Colonic mucosa (tissue), 4 donors: ENCODE measurements at regions not wholly inside any gene's neighbourhood (a gene's known extent, or its start where the extent isn't known, plus 50 kb on each side); places are given as distances from the start of the nearest gene placed in this dataset.

ENCODE experiments used
- DNase-seq: peaks from one replicate; pipeline ENCODE4 v3.0.0-alpha.2; 2020
- H3K27ac ChIP-seq: fragments of 200-600 bp; one replicate; pipeline ENCODE4 v1.8.0; 2021
- H3K27me3 ChIP-seq: fragments of 200-600 bp; one replicate; pipeline ENCODE4 v1.8.0; 2021
- H3K36me3 ChIP-seq: fragments of 200-600 bp; one replicate; pipeline ENCODE4 v1.8.0; 2021
- H3K4me1 ChIP-seq: fragments of 200-600 bp; one replicate; pipeline ENCODE4 v1.8.0; 2021; ENCODE audit warnings: mild to moderate bottlenecking
- H3K4me3 ChIP-seq: fragments of 200-600 bp; one replicate; pipeline ENCODE4 v1.8.0; 2021
- H3K9ac ChIP-seq, 2 donors: one replicate each; pipeline ENCODE4 v1.7.0; 2013; ENCODE audit warnings: control low read depth in 2 of 2, low read depth in 2 of 2, low read length in 2 of 2
- H3K9me3 ChIP-seq: fragments of 200-600 bp; one replicate; pipeline ENCODE4 v1.8.0; 2021
- intact Hi-C: fragments of 100-400 bp; cut with DNase I; formaldehyde crosslinking; loops from one replicate; pipeline ENCODE4 v1.14.1; 2022
- TF ChIP-seq, protein P1 (sequence below): fragments of 200-600 bp; IDR thresholded peaks from one replicate; pipeline ENCODE4 v1.8.0; 2022; ENCODE audit warnings: antibody characterized with exemption, mild to moderate bottlenecking
- donor health status: healthy.
- donor health status: DM: no; HTN: no; CAD: no.
- donor health status: DM: no; HTN: no; CAD: no.

DNA sequence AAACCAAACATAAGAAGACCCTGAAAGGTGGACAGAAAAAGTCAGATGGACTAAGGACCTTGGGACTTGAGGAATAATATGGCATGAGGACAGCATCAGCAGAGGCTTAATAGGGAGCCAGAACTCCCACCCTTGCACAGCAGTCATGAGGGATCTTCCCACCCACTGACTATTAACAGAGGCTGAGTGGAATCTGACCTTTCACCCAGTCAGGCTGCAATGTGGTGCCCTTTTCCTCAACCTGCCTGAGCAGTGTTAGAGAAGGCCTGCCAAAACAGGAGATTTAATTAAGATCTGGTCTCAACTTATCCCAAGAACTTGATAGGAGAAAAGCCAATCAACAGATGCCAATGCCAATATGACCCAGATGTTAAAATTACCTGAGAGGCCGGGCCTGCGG, 481.9 kb downstream of the KDM4C start:
- Histone ChIP-seq H3K36me3 (no peaks in the 10 kb centered on the region), H3K27ac (no peak overlapping the region), H3K9me3 (no peaks in the 10 kb centered on the region), H3K4me3 (no peak overlapping the region), H3K27me3 (no peaks in the 10 kb centered on the region), H3K4me1 (peaks cover 4% of the 10 kb centered on the region), H3K9ac (no peak overlapping the region)
- intact Hi-C loops = no loop called here
- no peak for DNase-seq
- TF ChIP-seq, protein P1, sequence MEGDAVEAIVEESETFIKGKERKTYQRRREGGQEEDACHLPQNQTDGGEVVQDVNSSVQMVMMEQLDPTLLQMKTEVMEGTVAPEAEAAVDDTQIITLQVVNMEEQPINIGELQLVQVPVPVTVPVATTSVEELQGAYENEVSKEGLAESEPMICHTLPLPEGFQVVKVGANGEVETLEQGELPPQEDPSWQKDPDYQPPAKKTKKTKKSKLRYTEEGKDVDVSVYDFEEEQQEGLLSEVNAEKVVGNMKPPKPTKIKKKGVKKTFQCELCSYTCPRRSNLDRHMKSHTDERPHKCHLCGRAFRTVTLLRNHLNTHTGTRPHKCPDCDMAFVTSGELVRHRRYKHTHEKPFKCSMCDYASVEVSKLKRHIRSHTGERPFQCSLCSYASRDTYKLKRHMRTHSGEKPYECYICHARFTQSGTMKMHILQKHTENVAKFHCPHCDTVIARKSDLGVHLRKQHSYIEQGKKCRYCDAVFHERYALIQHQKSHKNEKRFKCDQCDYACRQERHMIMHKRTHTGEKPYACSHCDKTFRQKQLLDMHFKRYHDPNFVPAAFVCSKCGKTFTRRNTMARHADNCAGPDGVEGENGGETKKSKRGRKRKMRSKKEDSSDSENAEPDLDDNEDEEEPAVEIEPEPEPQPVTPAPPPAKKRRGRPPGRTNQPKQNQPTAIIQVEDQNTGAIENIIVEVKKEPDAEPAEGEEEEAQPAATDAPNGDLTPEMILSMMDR = no peak

DNA sequence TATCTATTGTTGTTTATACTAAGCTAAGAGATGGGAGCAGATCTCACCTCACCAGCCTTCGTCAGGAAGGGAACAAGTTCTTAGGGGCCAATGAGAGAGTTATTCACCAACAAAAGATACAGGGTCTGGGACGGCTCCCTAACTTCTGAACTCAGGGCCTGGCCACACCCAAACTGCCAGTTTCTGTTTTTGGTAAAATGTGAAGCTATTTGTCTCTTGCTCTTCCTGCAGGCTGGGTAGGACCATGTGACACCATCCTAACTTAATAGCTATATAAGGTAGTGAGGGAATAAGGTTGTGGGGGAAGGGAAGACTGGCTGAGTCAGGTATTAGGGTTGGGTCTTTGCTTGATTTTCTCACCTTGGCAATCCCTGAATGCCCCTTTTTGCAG, 480.5 kb downstream of the KDM4C start:
- intact Hi-C loops = no loop called here
- no peaks in the 10 kb centered on the region for H3K4me1 ChIP-seq
- H3K27ac ChIP-seq = no peak overlapping the region
- no peak overlapping the region for H3K9ac ChIP-seq
- TF ChIP-seq, protein P1 = no peak
- H3K36me3 ChIP-seq = no peaks in the 10 kb centered on the region
- no peaks in the 10 kb centered on the region for H3K9me3 ChIP-seq
- no peaks in the 10 kb centered on the region for H3K27me3 ChIP-seq
- DNase-seq = no peak
- no peak overlapping the region for H3K4me3 ChIP-seq

DNA sequence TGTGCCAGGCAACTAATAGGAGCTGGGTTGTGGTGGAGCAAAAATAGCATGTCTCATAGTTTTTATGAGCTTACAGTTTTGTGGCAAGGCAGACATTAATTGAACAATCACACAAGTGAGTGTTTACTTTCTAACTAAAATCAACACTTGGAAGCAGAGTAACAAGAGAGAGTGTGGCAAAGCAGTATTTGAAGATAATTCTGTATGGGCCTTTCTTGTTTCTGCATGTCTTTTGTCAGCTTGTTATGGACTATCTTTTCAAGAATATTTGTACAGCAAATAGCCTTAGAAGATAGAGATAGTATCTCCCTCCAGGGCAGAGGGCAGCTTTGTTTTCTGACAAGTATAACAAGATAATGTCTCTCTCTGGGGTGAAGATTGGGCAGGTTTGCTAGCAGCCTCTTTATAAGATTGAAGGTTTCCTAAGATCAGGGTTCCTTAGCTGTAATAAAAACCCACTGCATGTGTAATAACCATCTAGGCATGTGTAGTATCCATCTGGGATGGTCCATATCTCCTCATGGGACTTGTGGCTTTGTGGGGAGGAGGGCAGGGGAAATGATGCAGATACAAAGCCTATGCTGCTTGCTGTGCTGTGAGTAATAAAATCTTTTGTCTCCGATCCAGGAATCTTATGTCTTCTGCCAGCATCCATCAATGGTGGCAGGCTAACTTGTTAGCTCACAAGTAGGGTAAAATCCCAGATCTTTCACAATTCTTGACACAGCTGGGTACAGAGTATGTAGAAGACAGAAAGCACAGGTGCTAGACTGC, 479.9 kb downstream of the KDM4C start:
- H3K9me3 ChIP-seq = no peaks in the 10 kb centered on the region
- H3K36me3 ChIP-seq = no peaks in the 10 kb centered on the region
- H3K27ac ChIP-seq = no peak overlapping the region
- H3K27me3 ChIP-seq = no peaks in the 10 kb centered on the region
- DNase-seq = no peak
- H3K4me3 ChIP-seq = no peak overlapping the region
- no peaks in the 10 kb centered on the region for H3K4me1 ChIP-seq
- no peak overlapping the region for H3K9ac ChIP-seq
- intact Hi-C loops = no loop called here
- TF ChIP-seq, protein P1 = no peak

DNA sequence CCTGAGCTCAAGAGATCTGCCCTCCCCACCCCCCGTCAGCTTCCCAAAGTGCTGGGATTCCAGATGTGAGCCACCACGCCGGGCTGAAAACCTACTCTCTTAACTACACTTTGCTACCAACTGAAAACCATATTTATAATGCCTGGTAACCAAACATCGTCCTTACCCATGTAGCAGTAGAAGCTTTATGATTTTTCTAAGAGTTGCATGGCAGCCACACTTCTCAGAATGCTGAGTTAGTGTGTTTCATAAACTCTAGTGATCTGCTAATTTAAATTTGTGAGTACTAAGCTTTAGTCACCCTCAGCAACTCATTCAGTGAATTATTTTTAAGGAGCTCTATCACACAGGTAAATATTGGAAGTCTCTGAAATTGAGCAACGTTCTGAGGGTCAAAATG, 478.4 kb downstream of the KDM4C start:
- Histone ChIP-seq H3K27me3 (no peaks in the 10 kb centered on the region), H3K36me3 (no peaks in the 10 kb centered on the region), H3K9ac (no peak overlapping the region), H3K4me3 (no peak overlapping the region), H3K27ac (no peak overlapping the region), H3K9me3 (no peaks in the 10 kb centered on the region), H3K4me1 (no peaks in the 10 kb centered on the region)
- TF ChIP-seq, protein P1 = no peak
- intact Hi-C loops = no loop called here
- DNase-seq = no peak

DNA sequence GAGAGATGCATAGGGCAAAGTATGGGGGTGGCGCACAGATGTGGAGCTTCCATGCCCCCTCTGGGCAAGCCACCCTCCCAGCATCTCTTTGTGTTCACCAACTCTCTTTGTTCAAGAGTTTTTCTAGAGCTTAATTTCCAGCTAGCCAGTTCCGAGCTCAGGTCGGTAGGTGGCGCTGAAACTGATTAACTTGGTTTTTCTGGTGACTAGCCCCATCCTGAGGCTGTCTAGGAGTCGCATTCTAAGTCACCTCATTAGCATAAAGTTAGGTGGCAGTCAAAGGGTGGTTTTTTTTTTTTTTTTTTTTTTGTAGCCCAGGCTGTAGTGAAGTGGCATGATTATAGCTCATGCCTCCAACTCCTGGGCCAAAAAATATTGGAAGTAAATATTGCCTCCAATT, 476.4 kb downstream of the KDM4C start:
- Histone ChIP-seq H3K4me1 (no peaks in the 10 kb centered on the region), H3K4me3 (no peak overlapping the region), H3K27me3 (no peaks in the 10 kb centered on the region), H3K27ac (no peak overlapping the region), H3K36me3 (no peaks in the 10 kb centered on the region), H3K9me3 (no peaks in the 10 kb centered on the region), H3K9ac (no peak overlapping the region)
- no peak for DNase-seq
- TF ChIP-seq, protein P1 = no peak
- intact Hi-C loops = no loop called here
